SK-N-SH (cell line): ENCODE measurements at regions not wholly inside any gene's neighbourhood (a gene's known extent, or its start where the extent isn't known, plus 50 kb on each side); places are given as distances from the start of the nearest gene placed in this dataset.

Experiments
- CTCF ChIA-PET: fragments of 300-600, 350-600 bp; formaldehyde crosslinking; extraction: SDS; loops from one replicate; lab custom pipeline; 2021; lab: Yijun Ruan, JAX
- POLR2A ChIA-PET: fragments of 350-600 bp; sonication (Branson Sonifier 250); formaldehyde crosslinking; extraction: SDS; loops from one replicate; lab custom pipeline; 2020; ENCODE audit warnings: antibody characterized with exemption, inconsistent platforms; lab: Yijun Ruan, JAX
- DNase-seq: peaks from one replicate; pipeline ENCODE4 v3.0.0; 2012
- H2AFZ ChIP-seq: fragments of 200-600 bp; sonication (generic); 2 replicates; pipeline ENCODE4 v1.8.1; 2016; ENCODE audit warnings: antibody characterized with exemption, mild to moderate bottlenecking, low read depth
- H3F3A ChIP-seq: fragments of 200-600 bp; sonication (generic); replicated peaks from 2 replicates; pipeline ENCODE3; 2016; ENCODE audit warnings: antibody characterized with exemption, mild to moderate bottlenecking; ENCODE audit not compliant: insufficient read depth
- H3K27ac ChIP-seq, 2 experiments: fragments of 200-500 bp in 1 of 2; fragments of 200-600 bp in 1 of 2; sonication (Bioruptor generic) in 1 of 2; sonication (generic), shearing (Covaris generic) in 1 of 2; 2 replicates each; pipeline versions ENCODE4 v1.5.1 to v1.6.1; 2014 to 2016; ENCODE audit warnings: low read depth in 2 of 2, inconsistent platforms in 1 of 2, low read length in 1 of 2, mild to moderate bottlenecking in 1 of 2, mixed read lengths in 1 of 2
- H3K27me3 ChIP-seq: fragments of 200-600 bp; sonication (generic), shearing (Covaris generic); 2 replicates; pipeline ENCODE4 v1.6.1; 2016; ENCODE audit warnings: mixed run types; ENCODE audit not compliant: insufficient read depth
- H3K36me3 ChIP-seq, 2 experiments: fragments of 200-500 bp in 1 of 2; fragments of 200-600 bp in 1 of 2; sonication (Bioruptor generic) in 1 of 2; sonication (generic) in 1 of 2; replicated peaks in 1 of 2; 2 replicates each; pipeline versions ENCODE3 to v1.5.1; 2014 to 2016; ENCODE audit warnings: low read length in 1 of 2, mild to moderate bottlenecking in 1 of 2; ENCODE audit not compliant: insufficient read depth in 2 of 2, control insufficient read depth in 1 of 2
- H3K4me1 ChIP-seq, 2 experiments: fragments of 200-500 bp in 1 of 2; fragments of 200-600 bp in 1 of 2; sonication (Bioruptor generic) in 1 of 2; sonication (generic), shearing (Covaris generic) in 1 of 2; 2 replicates each; pipeline versions ENCODE4 v1.5.1 to v1.6.1; 2014 to 2016; ENCODE audit warnings: low read depth in 1 of 2, low read length in 1 of 2, mixed run types in 1 of 2; ENCODE audit not compliant: insufficient read depth in 2 of 2, control insufficient read depth in 1 of 2
- H3K4me2 ChIP-seq: fragments of 200-600 bp; sonication (generic), shearing (Covaris generic); 2 replicates; pipeline ENCODE4 v1.6.1; 2017; ENCODE audit warnings: mixed run types
- H3K4me3 ChIP-seq, 2 experiments: fragments of 200-500 bp in 1 of 2; fragments of 200-600 bp in 1 of 2; sonication (Bioruptor generic) in 1 of 2; sonication (generic), shearing (Covaris generic) in 1 of 2; 2 replicates each; pipeline versions ENCODE4 v1.5.1 to v1.8.1; 2014 to 2016; ENCODE audit warnings: low read depth in 2 of 2, inconsistent platforms in 1 of 2, low read length in 1 of 2, mild to moderate bottlenecking in 1 of 2, mixed read lengths in 1 of 2, moderate library complexity in 1 of 2
- H3K79me2 ChIP-seq: fragments of 200-600 bp; sonication (generic); 2 replicates; pipeline ENCODE4 v1.8.1; 2017; ENCODE audit warnings: mild to moderate bottlenecking; ENCODE audit not compliant: insufficient read depth
- H3K9ac ChIP-seq: fragments of 200-600 bp; sonication (generic); 2 replicates; pipeline ENCODE4 v1.6.1; 2017; ENCODE audit warnings: mixed run types
- H3K9me2 ChIP-seq: fragments of 200-600 bp; sonication (generic); 2 replicates; pipeline ENCODE4 v1.6.1; 2017; ENCODE audit warnings: mixed run types
- H3K9me3 ChIP-seq: fragments of 200-600 bp; sonication (generic); 2 replicates; pipeline ENCODE4 v1.6.1; 2017; ENCODE audit warnings: mixed run types, mild to moderate bottlenecking, moderate library complexity
- H4K20me1 ChIP-seq: fragments of 200-600 bp; sonication (generic); 2 replicates; pipeline ENCODE4 v1.6.1; 2017; ENCODE audit warnings: mild to moderate bottlenecking, mixed run types; ENCODE audit not compliant: insufficient read depth
- CHD2 ChIP-seq: fragments of 150-350 bp; IDR thresholded peaks from 2 replicates; pipeline ENCODE4 v1.6.1; 2018; ENCODE audit warnings: low read length; ENCODE audit not compliant: partially characterized antibody
- ELF1 ChIP-seq: IDR thresholded peaks from 2 replicates; pipeline ENCODE4 v1.4.0; 2012
- EP300 ChIP-seq, 2 experiments: IDR thresholded peaks; 2 replicates each; pipeline versions ENCODE4 v1.4.0 to v1.6.1; 2012; ENCODE audit warnings: borderline replicate concordance in 1 of 2, low read depth in 1 of 2, low read length in 1 of 2
- FOXJ3 ChIP-seq: sonication (generic); formaldehyde crosslinking; IDR thresholded peaks from 2 replicates; pipeline ENCODE4 v1.5.1; 2020; ENCODE audit warnings: mild to moderate bottlenecking, missing genetic modification reagents
- FOXM1 ChIP-seq: IDR thresholded peaks from 2 replicates; pipeline ENCODE4 v1.4.0; 2012; ENCODE audit warnings: low read depth, mild to moderate bottlenecking
- GABPA ChIP-seq: IDR thresholded peaks from 2 replicates; pipeline ENCODE4 v1.4.0; 2012; ENCODE audit warnings: low read depth, mild to moderate bottlenecking
- GATA2 ChIP-seq: sonication (generic); formaldehyde crosslinking; IDR thresholded peaks from 2 replicates; pipeline ENCODE4 v1.5.0; 2020; ENCODE audit warnings: mild to moderate bottlenecking, missing genetic modification reagents
- JUND ChIP-seq: IDR thresholded peaks from 2 replicates; pipeline ENCODE4 v1.4.0; 2012
- MEF2A ChIP-seq: IDR thresholded peaks from 2 replicates; pipeline ENCODE4 v1.4.0; 2012; ENCODE audit warnings: low read depth, borderline replicate concordance
- MXI1 ChIP-seq: IDR thresholded peaks from 2 replicates; pipeline ENCODE4 v1.6.1; 2012; ENCODE audit warnings: mild to moderate bottlenecking, low read depth, low read length, improper control_type of control experiment
- NFIC ChIP-seq: IDR thresholded peaks from 2 replicates; pipeline ENCODE4 v1.4.0; 2012; ENCODE audit warnings: borderline replicate concordance
- PBX3 ChIP-seq: IDR thresholded peaks from 2 replicates; pipeline ENCODE4; 2012
- RFX5 ChIP-seq: IDR thresholded peaks from 2 replicates; pipeline ENCODE4 v1.6.1; 2012; ENCODE audit warnings: mild to moderate bottlenecking, improper control_type of control experiment, low read length
- RXRA ChIP-seq: IDR thresholded peaks from 2 replicates; pipeline ENCODE4 v1.4.0; 2012; ENCODE audit warnings: low read depth, mild to moderate bottlenecking, borderline replicate concordance
- SIN3A ChIP-seq: IDR thresholded peaks from 2 replicates; pipeline ENCODE4 v1.6.1; 2012; ENCODE audit warnings: low read depth, mild to moderate bottlenecking, low read length, moderate library complexity, borderline replicate concordance
- TAF1 ChIP-seq: IDR thresholded peaks from 2 replicates; pipeline ENCODE4 v1.6.1; 2012; ENCODE audit warnings: low read depth, mild to moderate bottlenecking, low read length, moderate library complexity, borderline replicate concordance
- TCF12 ChIP-seq: IDR thresholded peaks from 2 replicates; pipeline ENCODE4 v1.4.0; 2012
- USF2 ChIP-seq: fragments of 150-350 bp; IDR thresholded peaks from 2 replicates; pipeline ENCODE4 v1.6.1; 2017; ENCODE audit warnings: antibody characterized with exemption, low read length, low read depth, borderline replicate concordance
- YY1 ChIP-seq: IDR thresholded peaks from 2 replicates; pipeline ENCODE4 v1.4.0; 2012; ENCODE audit warnings: low read depth, mild to moderate bottlenecking
- WGBS: methylation state at CpG from one replicate; pipeline ENCODE4 v1.1.6; 2017; ENCODE audit warnings: low lambda C conversion rate; 5-methylcytosine and 5-hydroxymethylcytosine counted together
- TF ChIP-seq, protein P1 (sequence below): fragments of 150-350 bp; IDR thresholded peaks from 2 replicates; pipeline ENCODE4 v1.6.1; 2016; ENCODE audit warnings: mild to moderate bottlenecking, low read depth, low read length

DNA sequence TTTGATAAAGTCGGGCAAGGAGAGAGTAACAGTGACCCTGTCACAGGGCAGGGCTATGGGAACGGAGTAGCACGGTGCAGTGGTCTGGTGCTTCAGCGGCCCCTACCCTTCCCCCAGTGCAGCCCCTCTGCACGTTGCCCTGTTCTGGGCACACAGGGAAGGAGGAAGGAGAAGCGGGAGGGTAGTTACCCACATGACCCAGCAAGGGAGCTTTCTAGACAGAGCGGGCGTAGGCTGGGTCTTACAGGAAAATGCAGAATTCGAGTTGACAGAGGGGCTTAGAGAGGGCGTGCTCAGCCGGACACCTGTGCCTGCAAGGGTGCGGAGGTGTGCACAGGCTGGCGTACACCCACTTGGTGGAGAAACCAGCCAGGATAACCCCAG lies 341.2 kb downstream of the NPHP4 start:
- no peak overlapping the region for H3K27ac ChIP-seq
- no peaks in the 10 kb centered on the region for H3F3A ChIP-seq
- H3K9me2 ChIP-seq = no peaks in the 10 kb centered on the region
- H3K4me3 ChIP-seq = no peak overlapping the region
- ChIA-PET CTCF (interaction anchor here (1.6 kb wide), 2 partner anchors 11 to 30 kb away, joined by 5 to 6 read pairs; no protein-coding TSS in a partner anchor), POLR2A (no interaction called here)
- DNase-seq = no peak
- H2AFZ ChIP-seq = no peak overlapping the region
- H3K36me3 ChIP-seq = no peaks in the 10 kb centered on the region
- TF ChIP-seq TCF12 (no peak), USF2 (no peak), NFIC (no peak), MEF2A (no peak), MXI1 (no peak), RFX5 (no peak), JUND (no peak), FOXM1 (no peak), GATA2 (CRISPR knock-in tag) (no peak), TAF1 (no peak), YY1 (no peak), FOXJ3 (CRISPR knock-in tag) (no peak), ELF1 (no peak), SIN3A (no peak)
- TF ChIP-seq, protein P1, sequence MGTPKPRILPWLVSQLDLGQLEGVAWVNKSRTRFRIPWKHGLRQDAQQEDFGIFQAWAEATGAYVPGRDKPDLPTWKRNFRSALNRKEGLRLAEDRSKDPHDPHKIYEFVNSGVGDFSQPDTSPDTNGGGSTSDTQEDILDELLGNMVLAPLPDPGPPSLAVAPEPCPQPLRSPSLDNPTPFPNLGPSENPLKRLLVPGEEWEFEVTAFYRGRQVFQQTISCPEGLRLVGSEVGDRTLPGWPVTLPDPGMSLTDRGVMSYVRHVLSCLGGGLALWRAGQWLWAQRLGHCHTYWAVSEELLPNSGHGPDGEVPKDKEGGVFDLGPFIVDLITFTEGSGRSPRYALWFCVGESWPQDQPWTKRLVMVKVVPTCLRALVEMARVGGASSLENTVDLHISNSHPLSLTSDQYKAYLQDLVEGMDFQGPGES = no peak
- H3K4me1 ChIP-seq = peaks cover 0 to 24% of the 10 kb centered on the region in 2 experiments; a peak in 1 of 4 replicates
- H3K4me2 ChIP-seq = no peak overlapping the region
- H3K79me2 ChIP-seq = no peaks in the 10 kb centered on the region
- no peaks in the 10 kb centered on the region for H3K9me3 ChIP-seq
- no peaks in the 10 kb centered on the region for H3K27me3 ChIP-seq
- H3K9ac ChIP-seq = no peak overlapping the region
- no peaks in the 10 kb centered on the region for H4K20me1 ChIP-seq
- 55% methylated on average over 12 of the region's 13 CpGs for WGBS

DNA sequence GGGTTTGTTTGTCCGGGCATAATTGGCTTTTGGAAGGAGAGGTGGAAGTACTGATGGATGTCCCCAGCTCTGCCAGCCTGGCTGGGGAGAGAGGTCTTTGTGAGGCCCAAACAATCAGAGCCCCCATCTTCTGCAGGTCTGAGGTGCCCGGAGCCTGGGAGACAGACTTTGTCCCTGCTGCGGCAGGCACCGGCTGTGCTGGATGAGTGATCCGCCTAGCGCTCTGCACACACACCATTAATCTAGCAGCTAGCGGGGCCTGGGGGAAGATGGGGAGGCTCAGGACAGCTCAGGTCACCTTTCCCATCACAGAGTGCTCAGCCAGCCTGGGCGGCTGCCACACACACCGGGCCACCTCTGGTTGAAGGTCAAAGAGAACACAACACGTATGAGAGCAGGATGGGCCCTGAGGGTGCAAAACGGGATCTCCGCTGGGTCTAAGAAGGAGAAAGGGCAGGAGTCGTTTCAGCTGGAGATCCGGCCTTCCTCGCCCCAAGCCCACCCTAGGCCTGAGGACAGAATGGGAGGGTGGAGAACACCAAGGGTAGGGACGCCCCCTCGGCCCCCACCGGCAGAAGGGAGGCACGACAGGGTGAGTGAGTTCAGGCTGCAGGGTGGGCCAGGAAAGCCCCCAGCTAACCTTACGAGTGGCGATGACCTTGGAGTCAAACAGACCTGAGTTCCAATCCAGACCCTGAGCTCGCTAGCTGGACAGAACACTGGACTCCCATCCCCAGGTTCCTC lies 341.8 kb downstream of the NPHP4 start:
- ChIA-PET CTCF (interaction anchor here (0.9 to 1.8 kb wide), 4 partner anchors 11 to 95 kb away, joined by 4 to 7 read pairs (median 6); no protein-coding TSS in a partner anchor), POLR2A (no interaction called here)
- Histone ChIP-seq H3K4me2 (no peak overlapping the region), H3K36me3 (no peaks in the 10 kb centered on the region), H3K9ac (no peak overlapping the region), H2AFZ (no peak overlapping the region), H3K27ac (no peak overlapping the region), H3K9me2 (no peaks in the 10 kb centered on the region), H3F3A (no peaks in the 10 kb centered on the region), H3K27me3 (no peaks in the 10 kb centered on the region), H3K79me2 (no peaks in the 10 kb centered on the region), H3K4me1 (peaks cover 0 to 24% of the 10 kb centered on the region in 2 experiments; a peak in 1 of 4 replicates), H3K4me3 (no peak overlapping the region), H3K9me3 (no peaks in the 10 kb centered on the region), H4K20me1 (no peaks in the 10 kb centered on the region)
- 55% methylated on average over 18 of the region's 22 CpGs for WGBS
- no peak for DNase-seq
- TF ChIP-seq GATA2 (CRISPR knock-in tag) (no peak), PBX3 (no peak), EP300 (IDR thresholded peaks at IDR 0.05; ENCODE audit: borderline replicate concordance in 1 of 2, low read depth in 1 of 2, low read length in 1 of 2) (no peak), RXRA (no peak), CHD2 (no peak), GABPA (no peak), JUND (no peak), MXI1 (no peak), FOXJ3 (CRISPR knock-in tag) (no peak), RFX5 (no peak)
